ENCODE measurements at regions not wholly inside any gene's neighbourhood (a gene's known extent, or its start where the extent isn't known, plus 50 kb on each side); places are given as distances from the start of the nearest gene placed in this dataset.

GRCh38 chr15:31268911-31269784 lies 57.5 kb upstream of the KLF13 start:
- WGBS = 78% methylated on average over 11 of the region's 11 CpGs
- Histone ChIP-seq H3K4me1 (ENCODE audit: control insufficient read depth, insufficient read depth, low read depth, low read length) (peaks cover 34% of the 10 kb centered on the region), H3K27ac (ENCODE audit: low read length, poor library complexity, severe bottlenecking) (no peak overlapping the region), H3K9me3 (ENCODE audit: control insufficient read depth, low read length) (no peaks in the 10 kb centered on the region), H3K27me3 (ENCODE audit: control insufficient read depth in 1 of 2, insufficient read depth in 1 of 2, low read length in 2 of 2) (no peaks in the 10 kb centered on the region), H3K23ac (ENCODE audit: low read length in 2 of 2) (no peak overlapping the region), H2BK12ac (ENCODE audit: low read length in 2 of 2) (no peak overlapping the region), H4K8ac (ENCODE audit: low read length) (no peak overlapping the region), H2AFZ (ENCODE audit: low read depth, low read length) (no peak overlapping the region), H3K4ac (ENCODE audit: low read depth in 1 of 2, low read length in 2 of 2) (no peak overlapping the region), H3K9ac (ENCODE audit: low read length) (no peak overlapping the region), H4K91ac (ENCODE audit: low read length) (no peak overlapping the region), H2BK5ac (ENCODE audit: low read depth, low read length, poor library complexity, severe bottlenecking) (no peak overlapping the region), H2BK15ac (ENCODE audit: low read depth, poor library complexity, severe bottlenecking) (no peak overlapping the region), H3K79me1 (replicated peaks; ENCODE audit: low read length, poor library complexity, severe bottlenecking) (no peaks in the 10 kb centered on the region), H3K36me3 (ENCODE audit: control insufficient read depth in 1 of 2, insufficient read depth in 2 of 2, low read depth in 1 of 2, low read length in 2 of 2) (no peaks in the 10 kb centered on the region), H2AK5ac (ENCODE audit: low read length, severe bottlenecking) (no peak overlapping the region), H3K18ac (ENCODE audit: low read depth in 1 of 2, low read length in 2 of 2) (no peak overlapping the region), H3K4me2 (ENCODE audit: low read length, poor library complexity, severe bottlenecking) (no peak overlapping the region), H2BK120ac (ENCODE audit: low read depth, low read length) (no peak overlapping the region), H3K4me3 (ENCODE audit: insufficient read depth in 1 of 2, low read depth in 1 of 2, low read length in 2 of 2) (no peak overlapping the region), H3K14ac (ENCODE audit: low read length in 2 of 2) (no peak overlapping the region)
- no peak for DNase-seq

GRCh38 chr15:31269816-31270575 lies 56.6 kb upstream of the KLF13 start:
- no peak overlapping the region for H2BK5ac ChIP-seq (ENCODE audit: low read depth, low read length, poor library complexity, severe bottlenecking)
- H3K4me1 ChIP-seq (ENCODE audit: control insufficient read depth, insufficient read depth, low read depth, low read length) = peaks cover 32% of the 10 kb centered on the region
- H3K18ac ChIP-seq (ENCODE audit: low read depth in 1 of 2, low read length in 2 of 2) = no peak overlapping the region
- H3K4me3 ChIP-seq (ENCODE audit: insufficient read depth in 1 of 2, low read depth in 1 of 2, low read length in 2 of 2) = no peak overlapping the region
- H2BK15ac ChIP-seq (ENCODE audit: low read depth, poor library complexity, severe bottlenecking) = no peak overlapping the region
- no peaks in the 10 kb centered on the region for H3K9me3 ChIP-seq (ENCODE audit: control insufficient read depth, low read length)
- no peak overlapping the region for H4K8ac ChIP-seq (ENCODE audit: low read length)
- H3K9ac ChIP-seq (ENCODE audit: low read length) = no peak overlapping the region
- H2BK120ac ChIP-seq (ENCODE audit: low read depth, low read length) = no peak overlapping the region
- H3K27ac ChIP-seq (ENCODE audit: low read length, poor library complexity, severe bottlenecking) = no peak overlapping the region
- no peak overlapping the region for H3K4ac ChIP-seq (ENCODE audit: low read depth in 1 of 2, low read length in 2 of 2)
- H3K27me3 ChIP-seq (ENCODE audit: control insufficient read depth in 1 of 2, insufficient read depth in 1 of 2, low read length in 2 of 2) = no peaks in the 10 kb centered on the region
- H3K23ac ChIP-seq (ENCODE audit: low read length in 2 of 2) = no peak overlapping the region
- no peak overlapping the region for H4K91ac ChIP-seq (ENCODE audit: low read length)
- no peak overlapping the region for H3K14ac ChIP-seq (ENCODE audit: low read length in 2 of 2)
- H2AFZ ChIP-seq (ENCODE audit: low read depth, low read length) = no peak overlapping the region
- no peaks in the 10 kb centered on the region for H3K79me1 ChIP-seq (replicated peaks; ENCODE audit: low read length, poor library complexity, severe bottlenecking)
- no peak overlapping the region for H3K4me2 ChIP-seq (ENCODE audit: low read length, poor library complexity, severe bottlenecking)
- H2AK5ac ChIP-seq (ENCODE audit: low read length, severe bottlenecking) = no peak overlapping the region
- no peaks in the 10 kb centered on the region for H3K36me3 ChIP-seq (ENCODE audit: control insufficient read depth in 1 of 2, insufficient read depth in 2 of 2, low read depth in 1 of 2, low read length in 2 of 2)
- H2BK12ac ChIP-seq (ENCODE audit: low read length in 2 of 2) = no peak overlapping the region
- DNase-seq = no peak
- WGBS = 84% methylated on average over 4 of the region's 5 CpGs

GRCh38 chr15:31270767-31271166 lies 55.9 kb upstream of the KLF13 start:
- WGBS = 68% methylated on average over 2 of the region's 2 CpGs
- H2AFZ ChIP-seq (ENCODE audit: low read depth, low read length) = no peak overlapping the region
- no peak overlapping the region for H3K4ac ChIP-seq (ENCODE audit: low read depth in 1 of 2, low read length in 2 of 2)
- H3K4me1 ChIP-seq (ENCODE audit: control insufficient read depth, insufficient read depth, low read depth, low read length) = peaks cover 24% of the 10 kb centered on the region
- no peak for DNase-seq
- H3K9me3 ChIP-seq (ENCODE audit: control insufficient read depth, low read length) = no peaks in the 10 kb centered on the region
- no peak overlapping the region for H3K27ac ChIP-seq (ENCODE audit: low read length, poor library complexity, severe bottlenecking)
- no peak overlapping the region for H4K8ac ChIP-seq (ENCODE audit: low read length)
- H2BK120ac ChIP-seq (ENCODE audit: low read depth, low read length) = no peak overlapping the region
- H3K14ac ChIP-seq (ENCODE audit: low read length in 2 of 2) = no peak overlapping the region
- no peak overlapping the region for H2BK12ac ChIP-seq (ENCODE audit: low read length in 2 of 2)
- H3K23ac ChIP-seq (ENCODE audit: low read length in 2 of 2) = no peak overlapping the region
- H2AK5ac ChIP-seq (ENCODE audit: low read length, severe bottlenecking) = no peak overlapping the region
- H3K9ac ChIP-seq (ENCODE audit: low read length) = no peak overlapping the region
- no peak overlapping the region for H4K91ac ChIP-seq (ENCODE audit: low read length)
- H3K18ac ChIP-seq (ENCODE audit: low read depth in 1 of 2, low read length in 2 of 2) = no peak overlapping the region
- H3K4me3 ChIP-seq (ENCODE audit: insufficient read depth in 1 of 2, low read depth in 1 of 2, low read length in 2 of 2) = no peak overlapping the region
- no peak overlapping the region for H3K4me2 ChIP-seq (ENCODE audit: low read length, poor library complexity, severe bottlenecking)
- H3K36me3 ChIP-seq (ENCODE audit: control insufficient read depth in 1 of 2, insufficient read depth in 2 of 2, low read depth in 1 of 2, low read length in 2 of 2) = no peaks in the 10 kb centered on the region
- no peak overlapping the region for H2BK5ac ChIP-seq (ENCODE audit: low read depth, low read length, poor library complexity, severe bottlenecking)
- H3K79me1 ChIP-seq (replicated peaks; ENCODE audit: low read length, poor library complexity, severe bottlenecking) = no peaks in the 10 kb centered on the region
- no peaks in the 10 kb centered on the region for H3K27me3 ChIP-seq (ENCODE audit: control insufficient read depth in 1 of 2, insufficient read depth in 1 of 2, low read length in 2 of 2)
- no peak overlapping the region for H2BK15ac ChIP-seq (ENCODE audit: low read depth, poor library complexity, severe bottlenecking)

GRCh38 chr15:31271224-31271635 lies 55.4 kb upstream of the KLF13 start:
- Histone ChIP-seq H3K4me2 (ENCODE audit: low read length, poor library complexity, severe bottlenecking) (no peak overlapping the region), H3K4me1 (ENCODE audit: control insufficient read depth, insufficient read depth, low read depth, low read length) (peaks cover 20% of the 10 kb centered on the region), H4K8ac (ENCODE audit: low read length) (no peak overlapping the region), H2AK5ac (ENCODE audit: low read length, severe bottlenecking) (no peak overlapping the region), H2BK120ac (ENCODE audit: low read depth, low read length) (no peak overlapping the region), H2BK5ac (ENCODE audit: low read depth, low read length, poor library complexity, severe bottlenecking) (no peak overlapping the region), H3K9ac (ENCODE audit: low read length) (no peak overlapping the region), H3K9me3 (ENCODE audit: control insufficient read depth, low read length) (no peaks in the 10 kb centered on the region), H3K27ac (ENCODE audit: low read length, poor library complexity, severe bottlenecking) (no peak overlapping the region), H2AFZ (ENCODE audit: low read depth, low read length) (no peak overlapping the region), H2BK12ac (ENCODE audit: low read length in 2 of 2) (no peak overlapping the region), H3K36me3 (ENCODE audit: control insufficient read depth in 1 of 2, insufficient read depth in 2 of 2, low read depth in 1 of 2, low read length in 2 of 2) (no peaks in the 10 kb centered on the region), H3K27me3 (ENCODE audit: control insufficient read depth in 1 of 2, insufficient read depth in 1 of 2, low read length in 2 of 2) (no peaks in the 10 kb centered on the region), H2BK15ac (ENCODE audit: low read depth, poor library complexity, severe bottlenecking) (no peak overlapping the region), H3K4me3 (ENCODE audit: insufficient read depth in 1 of 2, low read depth in 1 of 2, low read length in 2 of 2) (no peak overlapping the region), H4K91ac (ENCODE audit: low read length) (no peak overlapping the region), H3K23ac (ENCODE audit: low read length in 2 of 2) (no peak overlapping the region), H3K4ac (ENCODE audit: low read depth in 1 of 2, low read length in 2 of 2) (no peak overlapping the region), H3K18ac (ENCODE audit: low read depth in 1 of 2, low read length in 2 of 2) (no peak overlapping the region), H3K79me1 (replicated peaks; ENCODE audit: low read length, poor library complexity, severe bottlenecking) (no peaks in the 10 kb centered on the region), H3K14ac (ENCODE audit: low read length in 2 of 2) (no peak overlapping the region)
- no peak for DNase-seq
- 87% methylated on average over 10 of the region's 10 CpGs for WGBS

All from mesenchymal stem cell (in vitro differentiated cells and primary cell).